ENCODE measurements at regions not wholly inside any gene's neighbourhood (a gene's known extent, or its start where the extent isn't known, plus 50 kb on each side); places are given as distances from the start of the nearest gene placed in this dataset.

- DNase-seq (no peak), ATAC-seq (no peak)
- CTCF ChIA-PET = no interaction called here
- Mint-ChIP-seq H3K27ac (no peak overlapping the region), H3K27me3 (ENCODE audit: low read depth) (no peaks in the 10 kb centered on the region), H3K9me3 (ENCODE audit: insufficient read depth) (no peaks in the 10 kb centered on the region), H3K4me1 (ENCODE audit: low read depth) (no peaks in the 10 kb centered on the region), H3K4me3 (no peak overlapping the region), H3K36me3 (ENCODE audit: low read depth) (no peaks in the 10 kb centered on the region)
- POLR2A ChIA-PET = no interaction called here
Measured at GRCh38 chr18:39701839-39702238, 2136.2 kb upstream of the CELF4 start.

GRCh38 chr18:39701055-39701783 is 2135.6 kb upstream of the CELF4 start:
- no peak overlapping the region for H3K4me3 Mint-ChIP-seq
- POLR2A ChIA-PET = no interaction called here
- H3K27me3 Mint-ChIP-seq (ENCODE audit: low read depth) = no peaks in the 10 kb centered on the region
- CTCF ChIA-PET = no interaction called here
- ATAC-seq = no peak
- H3K36me3 Mint-ChIP-seq (ENCODE audit: low read depth) = no peaks in the 10 kb centered on the region
- no peaks in the 10 kb centered on the region for H3K4me1 Mint-ChIP-seq (ENCODE audit: low read depth)
- DNase-seq = no peak
- no peaks in the 10 kb centered on the region for H3K9me3 Mint-ChIP-seq (ENCODE audit: insufficient read depth)
- no peak overlapping the region for H3K27ac Mint-ChIP-seq

GRCh38 chr18:39699340-39699964 is 2133.9 kb upstream of the CELF4 start:
- DNase-seq (no peak), ATAC-seq (no peak)
- Mint-ChIP-seq H3K4me1 (ENCODE audit: low read depth) (no peaks in the 10 kb centered on the region), H3K27ac (no peak overlapping the region), H3K9me3 (ENCODE audit: insufficient read depth) (no peaks in the 10 kb centered on the region), H3K36me3 (ENCODE audit: low read depth) (no peaks in the 10 kb centered on the region), H3K27me3 (ENCODE audit: low read depth) (no peaks in the 10 kb centered on the region), H3K4me3 (no peak overlapping the region)
- CTCF ChIA-PET = no interaction called here
- POLR2A ChIA-PET = no interaction called here

GRCh38 chr18:39698436-39698835 is 2132.8 kb upstream of the CELF4 start:
- Mint-ChIP-seq H3K9me3 (ENCODE audit: insufficient read depth) (no peaks in the 10 kb centered on the region), H3K36me3 (ENCODE audit: low read depth) (no peaks in the 10 kb centered on the region), H3K4me1 (ENCODE audit: low read depth) (no peaks in the 10 kb centered on the region), H3K27me3 (ENCODE audit: low read depth) (no peaks in the 10 kb centered on the region), H3K27ac (no peak overlapping the region), H3K4me3 (no peak overlapping the region)
- ATAC-seq = no peak
- no peak for DNase-seq
- POLR2A ChIA-PET = no interaction called here
- CTCF ChIA-PET = no interaction called here

- CTCF ChIA-PET = no interaction called here
- no peak for DNase-seq
- POLR2A ChIA-PET = no interaction called here
Measured at GRCh38 chr18:39693359-39693758, 2127.8 kb upstream of the CELF4 start.

GRCh38 chr18:39692367-39693015 is 2126.9 kb upstream of the CELF4 start:
- CTCF ChIA-PET = no interaction called here
- no peaks in the 10 kb centered on the region for H3K9me3 Mint-ChIP-seq (ENCODE audit: insufficient read depth)
- H3K36me3 Mint-ChIP-seq (ENCODE audit: low read depth) = no peaks in the 10 kb centered on the region
- no peaks in the 10 kb centered on the region for H3K27me3 Mint-ChIP-seq (ENCODE audit: low read depth)
- H3K27ac Mint-ChIP-seq = no peak overlapping the region
- H3K4me1 Mint-ChIP-seq (ENCODE audit: low read depth) = no peaks in the 10 kb centered on the region
- DNase-seq = no peak
- no peak for ATAC-seq
- no peak overlapping the region for H3K4me3 Mint-ChIP-seq
- POLR2A ChIA-PET = no interaction called here

More at GRCh38 chr18:39693359-39693758, 2127.8 kb upstream of the CELF4 start:
- Mint-ChIP-seq H3K36me3 (ENCODE audit: low read depth) (no peaks in the 10 kb centered on the region), H3K9me3 (ENCODE audit: insufficient read depth) (no peaks in the 10 kb centered on the region), H3K4me3 (no peak overlapping the region), H3K27me3 (ENCODE audit: low read depth) (no peaks in the 10 kb centered on the region), H3K4me1 (ENCODE audit: low read depth) (no peaks in the 10 kb centered on the region), H3K27ac (no peak overlapping the region)
- ATAC-seq = no peak

GRCh38 chr18:39685303-39685902 is 2119.8 kb upstream of the CELF4 start:
- H3K9me3 Mint-ChIP-seq (ENCODE audit: insufficient read depth) = no peaks in the 10 kb centered on the region
- no peak for ATAC-seq
- no peak overlapping the region for H3K27ac Mint-ChIP-seq
- no peak overlapping the region for H3K4me3 Mint-ChIP-seq
- no peaks in the 10 kb centered on the region for H3K36me3 Mint-ChIP-seq (ENCODE audit: low read depth)
- CTCF ChIA-PET = no interaction called here
- H3K4me1 Mint-ChIP-seq (ENCODE audit: low read depth) = no peaks in the 10 kb centered on the region
- POLR2A ChIA-PET = no interaction called here
- H3K27me3 Mint-ChIP-seq (ENCODE audit: low read depth) = no peaks in the 10 kb centered on the region
- DNase-seq = no peak

GRCh38 chr18:39681061-39681460 is 2115.5 kb upstream of the CELF4 start:
- Mint-ChIP-seq H3K9me3 (ENCODE audit: insufficient read depth) (no peaks in the 10 kb centered on the region), H3K4me3 (no peak overlapping the region), H3K4me1 (ENCODE audit: low read depth) (no peaks in the 10 kb centered on the region), H3K27ac (no peak overlapping the region), H3K36me3 (ENCODE audit: low read depth) (no peaks in the 10 kb centered on the region), H3K27me3 (ENCODE audit: low read depth) (no peaks in the 10 kb centered on the region)
- DNase-seq (no peak), ATAC-seq (no peak)
- POLR2A ChIA-PET = no interaction called here
- CTCF ChIA-PET = no interaction called here

GRCh38 chr18:39675906-39676305 is 2110.3 kb upstream of the CELF4 start:
- Mint-ChIP-seq H3K36me3 (ENCODE audit: low read depth) (no peaks in the 10 kb centered on the region), H3K4me3 (no peak overlapping the region), H3K9me3 (ENCODE audit: insufficient read depth) (no peaks in the 10 kb centered on the region), H3K4me1 (ENCODE audit: low read depth) (no peaks in the 10 kb centered on the region), H3K27ac (no peak overlapping the region), H3K27me3 (ENCODE audit: low read depth) (no peaks in the 10 kb centered on the region)
- DNase-seq (no peak), ATAC-seq (no peak)
- CTCF ChIA-PET = no interaction called here
- POLR2A ChIA-PET = no interaction called here

- POLR2A ChIA-PET = no interaction called here
- DNase-seq (no peak), ATAC-seq (no peak)
- no peak overlapping the region for H3K4me3 Mint-ChIP-seq
- no peaks in the 10 kb centered on the region for H3K9me3 Mint-ChIP-seq (ENCODE audit: insufficient read depth)
- H3K27ac Mint-ChIP-seq = no peak overlapping the region
- no peaks in the 10 kb centered on the region for H3K4me1 Mint-ChIP-seq (ENCODE audit: low read depth)
- H3K27me3 Mint-ChIP-seq (ENCODE audit: low read depth) = no peaks in the 10 kb centered on the region
- CTCF ChIA-PET = no interaction called here
- no peaks in the 10 kb centered on the region for H3K36me3 Mint-ChIP-seq (ENCODE audit: low read depth)
Measured at GRCh38 chr18:39675368-39675767, 2109.8 kb upstream of the CELF4 start.

GRCh38 chr18:39672171-39672570 is 2106.6 kb upstream of the CELF4 start:
- ATAC-seq = no peak
- no peaks in the 10 kb centered on the region for H3K36me3 Mint-ChIP-seq (ENCODE audit: low read depth)

GRCh38 chr18:39667905-39668304 is 2102.3 kb upstream of the CELF4 start:
- DNase-seq (no peak), ATAC-seq (no peak)
- H3K4me3 Mint-ChIP-seq = no peak overlapping the region
- H3K27me3 Mint-ChIP-seq (ENCODE audit: low read depth) = no peaks in the 10 kb centered on the region
- H3K36me3 Mint-ChIP-seq (ENCODE audit: low read depth) = no peaks in the 10 kb centered on the region
- no peaks in the 10 kb centered on the region for H3K9me3 Mint-ChIP-seq (ENCODE audit: insufficient read depth)
- H3K27ac Mint-ChIP-seq = no peak overlapping the region
- ChIA-PET POLR2A (no interaction called here), CTCF (no interaction called here)
- H3K4me1 Mint-ChIP-seq (ENCODE audit: low read depth) = no peaks in the 10 kb centered on the region

More at GRCh38 chr18:39672171-39672570, 2106.6 kb upstream of the CELF4 start:
- no peak for DNase-seq
- ChIA-PET POLR2A (no interaction called here), CTCF (no interaction called here)
- Mint-ChIP-seq H3K4me1 (ENCODE audit: low read depth) (no peaks in the 10 kb centered on the region), H3K4me3 (no peak overlapping the region), H3K27me3 (ENCODE audit: low read depth) (no peaks in the 10 kb centered on the region), H3K27ac (no peak overlapping the region), H3K9me3 (ENCODE audit: insufficient read depth) (no peaks in the 10 kb centered on the region)
